ENCODE measurements at regions not wholly inside any gene's neighbourhood (a gene's known extent, or its start where the extent isn't known, plus 50 kb on each side); places are given as distances from the start of the nearest gene placed in this dataset.

GRCh38 chr10:35765066-35765527 is 123.0 kb upstream of the FZD8 start:
- no peaks in the 10 kb centered on the region for H3K9me3 Mint-ChIP-seq (ENCODE audit: unreplicated experiment)
- no peaks in the 10 kb centered on the region for H3K36me3 ChIP-seq (ENCODE audit: insufficient read depth, low read length)
- no peak overlapping the region for H3K4me3 ChIP-seq (ENCODE audit: insufficient read depth, low read depth, low read length)
- H3K4me3 Mint-ChIP-seq (ENCODE audit: unreplicated experiment): no peak overlapping the region
- no peaks in the 10 kb centered on the region for H3K9me3 ChIP-seq (ENCODE audit: insufficient read depth, low read depth, low read length)
- H3K9ac ChIP-seq (ENCODE audit: low read length): no peak overlapping the region
- H3K27ac ChIP-seq (ENCODE audit: low read depth, low read length): no peak overlapping the region
- no peaks in the 10 kb centered on the region for H4K20me1 ChIP-seq (ENCODE audit: insufficient read depth, low read length)
- no peaks in the 10 kb centered on the region for H3K79me2 ChIP-seq (ENCODE audit: insufficient read depth, low read length)
- H3K27ac Mint-ChIP-seq (ENCODE audit: unreplicated experiment): no peak overlapping the region
- no peaks in the 10 kb centered on the region for H3K27me3 Mint-ChIP-seq (ENCODE audit: low read depth, unreplicated experiment)
- peaks cover 16% of the 10 kb centered on the region for H3K4me1 Mint-ChIP-seq (ENCODE audit: low read depth, unreplicated experiment)
- TF ChIP-seq, protein P1, sequence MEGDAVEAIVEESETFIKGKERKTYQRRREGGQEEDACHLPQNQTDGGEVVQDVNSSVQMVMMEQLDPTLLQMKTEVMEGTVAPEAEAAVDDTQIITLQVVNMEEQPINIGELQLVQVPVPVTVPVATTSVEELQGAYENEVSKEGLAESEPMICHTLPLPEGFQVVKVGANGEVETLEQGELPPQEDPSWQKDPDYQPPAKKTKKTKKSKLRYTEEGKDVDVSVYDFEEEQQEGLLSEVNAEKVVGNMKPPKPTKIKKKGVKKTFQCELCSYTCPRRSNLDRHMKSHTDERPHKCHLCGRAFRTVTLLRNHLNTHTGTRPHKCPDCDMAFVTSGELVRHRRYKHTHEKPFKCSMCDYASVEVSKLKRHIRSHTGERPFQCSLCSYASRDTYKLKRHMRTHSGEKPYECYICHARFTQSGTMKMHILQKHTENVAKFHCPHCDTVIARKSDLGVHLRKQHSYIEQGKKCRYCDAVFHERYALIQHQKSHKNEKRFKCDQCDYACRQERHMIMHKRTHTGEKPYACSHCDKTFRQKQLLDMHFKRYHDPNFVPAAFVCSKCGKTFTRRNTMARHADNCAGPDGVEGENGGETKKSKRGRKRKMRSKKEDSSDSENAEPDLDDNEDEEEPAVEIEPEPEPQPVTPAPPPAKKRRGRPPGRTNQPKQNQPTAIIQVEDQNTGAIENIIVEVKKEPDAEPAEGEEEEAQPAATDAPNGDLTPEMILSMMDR (IDR thresholded peaks at IDR 0.05; ENCODE audit: insufficient read depth, low read depth, low read length): no peak
- no peak for TF ChIP-seq EZH2 (IDR thresholded peaks at IDR 0.05; ENCODE audit: insufficient read depth, low read length)
- H2AFZ ChIP-seq (ENCODE audit: low read depth, low read length): peak overlapping the region; percentile 70
- DNase-seq (ENCODE audit: low read depth) (no peak), FAIRE-seq (no peak)
- no peaks in the 10 kb centered on the region for H3K36me3 Mint-ChIP-seq (ENCODE audit: low read depth, unreplicated experiment)
- peak overlapping the region; percentile 65 for H3K4me2 ChIP-seq (ENCODE audit: low read length)
- peaks cover 4% of the 10 kb centered on the region for H3K4me1 ChIP-seq (ENCODE audit: insufficient read depth, low read length)
- no peaks in the 10 kb centered on the region for H3K27me3 ChIP-seq (ENCODE audit: insufficient read depth, low read length)

GRCh38 chr10:35762311-35763030 is 120.4 kb upstream of the FZD8 start:
- Histone ChIP-seq H3K4me1 (ENCODE audit: insufficient read depth, low read length) (peaks cover 4% of the 10 kb centered on the region), H3K9me3 (ENCODE audit: insufficient read depth, low read depth, low read length) (no peaks in the 10 kb centered on the region), H3K27ac (ENCODE audit: low read depth, low read length) (no peak overlapping the region), H3K79me2 (ENCODE audit: insufficient read depth, low read length) (no peaks in the 10 kb centered on the region), H3K4me2 (ENCODE audit: low read length) (no peak overlapping the region), H3K4me3 (ENCODE audit: insufficient read depth, low read depth, low read length) (no peak overlapping the region), H3K27me3 (ENCODE audit: insufficient read depth, low read length) (no peaks in the 10 kb centered on the region), H3K36me3 (ENCODE audit: insufficient read depth, low read length) (no peaks in the 10 kb centered on the region), H3K9ac (ENCODE audit: low read length) (no peak overlapping the region), H2AFZ (ENCODE audit: low read depth, low read length) (no peak overlapping the region), H4K20me1 (ENCODE audit: insufficient read depth, low read length) (no peaks in the 10 kb centered on the region)
- Mint-ChIP-seq H3K27me3 (ENCODE audit: low read depth, unreplicated experiment) (peaks cover 1% of the 10 kb centered on the region), H3K4me1 (ENCODE audit: low read depth, unreplicated experiment) (peaks cover 2% of the 10 kb centered on the region), H3K9me3 (ENCODE audit: unreplicated experiment) (peaks cover 4% of the 10 kb centered on the region), H3K4me3 (ENCODE audit: unreplicated experiment) (no peak overlapping the region), H3K36me3 (ENCODE audit: low read depth, unreplicated experiment) (no peaks in the 10 kb centered on the region), H3K27ac (ENCODE audit: unreplicated experiment) (no peak overlapping the region)
- FAIRE-seq (no peak), DNase-seq (ENCODE audit: low read depth) (peak; percentile 2)
- no peak for TF ChIP-seq EZH2 (IDR thresholded peaks at IDR 0.05; ENCODE audit: insufficient read depth, low read length)
- TF ChIP-seq, protein P1 (IDR thresholded peaks at IDR 0.05; ENCODE audit: insufficient read depth, low read depth, low read length): no peak

DNA sequence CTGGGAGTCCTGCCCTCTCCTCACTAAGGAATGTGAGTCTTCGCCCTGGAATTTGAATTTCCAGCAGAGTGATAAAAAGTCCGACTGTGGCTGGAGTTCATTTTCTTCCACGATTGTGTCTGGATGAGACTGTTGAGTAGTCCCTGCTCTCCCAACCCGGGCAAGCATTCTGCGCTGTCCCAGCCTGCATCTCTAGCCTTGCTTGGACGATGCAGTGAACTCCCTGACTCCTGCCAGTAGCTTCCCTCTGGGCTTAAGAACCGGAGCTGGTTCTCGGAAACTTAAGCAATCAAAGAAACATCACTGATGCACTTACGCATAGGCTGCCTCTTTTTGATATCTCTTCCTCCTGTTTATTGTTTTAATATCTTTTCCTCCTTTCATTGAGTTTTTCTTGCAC is 116.0 kb upstream of the FZD8 start:
- H3K27ac ChIP-seq (ENCODE audit: low read depth, low read length): no peak overlapping the region
- H3K4me1 ChIP-seq (ENCODE audit: insufficient read depth, low read length): no peaks in the 10 kb centered on the region
- no peak overlapping the region for H2AFZ ChIP-seq (ENCODE audit: low read depth, low read length)
- H3K36me3 ChIP-seq (ENCODE audit: insufficient read depth, low read length): no peaks in the 10 kb centered on the region
- no peak overlapping the region for H3K4me2 ChIP-seq (ENCODE audit: low read length)
- Mint-ChIP-seq H3K4me3 (ENCODE audit: unreplicated experiment) (no peak overlapping the region), H3K36me3 (ENCODE audit: low read depth, unreplicated experiment) (no peaks in the 10 kb centered on the region), H3K9me3 (ENCODE audit: unreplicated experiment) (peaks cover 5% of the 10 kb centered on the region), H3K27ac (ENCODE audit: unreplicated experiment) (no peak overlapping the region), H3K4me1 (ENCODE audit: low read depth, unreplicated experiment) (no peaks in the 10 kb centered on the region), H3K27me3 (ENCODE audit: low read depth, unreplicated experiment) (peaks cover 1% of the 10 kb centered on the region)
- FAIRE-seq (no peak), DNase-seq (ENCODE audit: low read depth) (no peak)
- H4K20me1 ChIP-seq (ENCODE audit: insufficient read depth, low read length): no peaks in the 10 kb centered on the region
- H3K9ac ChIP-seq (ENCODE audit: low read length): no peak overlapping the region
- H3K27me3 ChIP-seq (ENCODE audit: insufficient read depth, low read length): no peaks in the 10 kb centered on the region
- no peaks in the 10 kb centered on the region for H3K79me2 ChIP-seq (ENCODE audit: insufficient read depth, low read length)
- H3K4me3 ChIP-seq (ENCODE audit: insufficient read depth, low read depth, low read length): no peak overlapping the region
- H3K9me3 ChIP-seq (ENCODE audit: insufficient read depth, low read depth, low read length): no peaks in the 10 kb centered on the region
- no peak for TF ChIP-seq EZH2 (IDR thresholded peaks at IDR 0.05; ENCODE audit: insufficient read depth, low read length)
- TF ChIP-seq, protein P1 (IDR thresholded peaks at IDR 0.05; ENCODE audit: insufficient read depth, low read depth, low read length): no peak

Data from astrocyte (in vitro differentiated cells and primary cell).